Transverse colon (tissue), 4 donors: ENCODE measurements at regions not wholly inside any gene's neighbourhood (a gene's known extent, or its start where the extent isn't known, plus 50 kb on each side); places are given as distances from the start of the nearest gene placed in this dataset.

ENCODE experiments used
- EP300 ChIP-seq: sonication (generic); formaldehyde crosslinking; IDR thresholded peaks from one replicate; pipeline ENCODE4 v1.6.1; 2017; ENCODE audit warnings: antibody characterized with exemption, low read depth
- POLR2A ChIP-seq: fragments of 450-650 bp; IDR thresholded peaks from one replicate; pipeline ENCODE4 v1.6.1; 2016; ENCODE audit warnings: antibody characterized with exemption, mild to moderate bottlenecking, moderate library complexity
- POLR2AphosphoS5 ChIP-seq, 3 donors: sonication (generic); formaldehyde crosslinking; IDR thresholded peaks; one replicate each; pipeline ENCODE4 v1.6.1; 2016; ENCODE audit warnings: antibody characterized with exemption in 3 of 3
- TF ChIP-seq, protein P1 (sequence below), 5 experiments: fragments of 200-600 bp in 3 of 5; fragments of 450-650 bp in 2 of 5; sonication (generic) in 3 of 5; IDR thresholded peaks; 1 replicate in 2 of 5; 2 replicates in 3 of 5; pipeline ENCODE4 v1.5.1; 2016 to 2017; ENCODE audit warnings: antibody characterized with exemption in 5 of 5, inconsistent platforms in 3 of 5, mild to moderate bottlenecking in 2 of 5, moderate library complexity in 1 of 5

DNA sequence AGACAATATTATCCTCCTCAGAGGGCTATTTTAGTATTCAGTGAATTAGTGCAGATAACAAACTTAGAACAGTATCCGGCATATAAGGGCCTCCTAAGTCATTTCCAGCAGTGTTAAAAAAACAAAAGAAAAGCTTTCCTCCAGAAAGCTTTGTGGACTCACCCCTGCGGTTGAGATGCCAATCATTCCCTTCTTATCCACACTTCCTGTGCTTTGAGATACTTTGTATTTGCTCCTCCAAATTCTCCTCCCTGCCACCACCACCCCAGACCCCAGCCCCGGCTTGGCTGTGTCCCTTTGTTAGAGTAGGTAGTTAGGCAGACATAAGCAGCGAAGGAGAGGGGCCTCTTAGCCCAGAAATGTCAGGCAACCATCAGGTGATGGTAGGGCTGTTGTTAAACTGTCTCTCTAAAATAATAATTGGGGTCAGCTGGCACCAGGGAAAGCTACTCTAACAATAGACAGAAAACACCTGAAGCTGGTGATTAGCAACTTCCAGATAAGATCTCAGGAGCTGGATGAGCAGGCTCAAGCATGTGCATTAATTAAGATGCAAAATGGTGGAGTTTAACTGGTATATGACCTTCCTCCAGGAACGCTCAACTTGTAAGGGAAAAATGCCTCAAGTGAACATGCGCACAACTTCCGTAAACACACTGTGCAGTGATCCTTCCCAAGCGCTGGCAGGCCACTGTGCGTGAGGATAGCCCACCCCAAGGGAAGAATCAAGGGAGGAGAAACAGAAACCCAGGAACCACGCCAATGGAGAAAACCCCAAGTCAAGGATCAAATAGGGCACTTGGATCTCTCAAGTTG, 152.1 kb upstream of the EEA1 start:
- TF ChIP-seq EP300: no peak
- TF ChIP-seq, protein P1, sequence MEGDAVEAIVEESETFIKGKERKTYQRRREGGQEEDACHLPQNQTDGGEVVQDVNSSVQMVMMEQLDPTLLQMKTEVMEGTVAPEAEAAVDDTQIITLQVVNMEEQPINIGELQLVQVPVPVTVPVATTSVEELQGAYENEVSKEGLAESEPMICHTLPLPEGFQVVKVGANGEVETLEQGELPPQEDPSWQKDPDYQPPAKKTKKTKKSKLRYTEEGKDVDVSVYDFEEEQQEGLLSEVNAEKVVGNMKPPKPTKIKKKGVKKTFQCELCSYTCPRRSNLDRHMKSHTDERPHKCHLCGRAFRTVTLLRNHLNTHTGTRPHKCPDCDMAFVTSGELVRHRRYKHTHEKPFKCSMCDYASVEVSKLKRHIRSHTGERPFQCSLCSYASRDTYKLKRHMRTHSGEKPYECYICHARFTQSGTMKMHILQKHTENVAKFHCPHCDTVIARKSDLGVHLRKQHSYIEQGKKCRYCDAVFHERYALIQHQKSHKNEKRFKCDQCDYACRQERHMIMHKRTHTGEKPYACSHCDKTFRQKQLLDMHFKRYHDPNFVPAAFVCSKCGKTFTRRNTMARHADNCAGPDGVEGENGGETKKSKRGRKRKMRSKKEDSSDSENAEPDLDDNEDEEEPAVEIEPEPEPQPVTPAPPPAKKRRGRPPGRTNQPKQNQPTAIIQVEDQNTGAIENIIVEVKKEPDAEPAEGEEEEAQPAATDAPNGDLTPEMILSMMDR (IDR thresholded peaks at IDR 0.05): no peak
- TF ChIP-seq POLR2A: no peak
- no peak for TF ChIP-seq POLR2AphosphoS5 (IDR thresholded peaks at IDR 0.05)
